ENCODE measurements at regions not wholly inside any gene's neighbourhood (a gene's known extent, or its start where the extent isn't known, plus 50 kb on each side); places are given as distances from the start of the nearest gene placed in this dataset.

GRCh38 chr7:42792841-42793240 is 119.0 kb downstream of the C7orf25 start:
- TF ChIP-seq CTCF (IDR thresholded peaks at IDR 0.05) (no peak), POLR2A (IDR thresholded peaks at IDR 0.05) (no peak)

Measured in Peyer's patch (tissue), 4 donors.